ENCODE measurements at regions not wholly inside any gene's neighbourhood (a gene's known extent, or its start where the extent isn't known, plus 50 kb on each side); places are given as distances from the start of the nearest gene placed in this dataset.

GRCh38 chr6:40210628-40211056 lies 276.4 kb upstream of the MOCS1 start:
- ChIA-PET CTCF (no interaction called here), POLR2A (no interaction called here)
- no peak for DNase-seq (ENCODE audit: low read depth, low spot score)
- no peak overlapping the region for H3K27ac ChIP-seq (ENCODE audit: low read depth, low read length)
- H3K27me3 ChIP-seq (ENCODE audit: control insufficient read depth, insufficient read depth, low read length), result no peaks in the 10 kb centered on the region
- H3K4me3 ChIP-seq (ENCODE audit: low read depth, low read length), result no peak overlapping the region
- H3K9me3 ChIP-seq (ENCODE audit: control insufficient read depth, insufficient read depth, low read length), result peaks cover 7% of the 10 kb centered on the region; the same call in 1 of the 2 replicates
- no peak for TF ChIP-seq CTCF (IDR thresholded peaks at IDR 0.05; ENCODE audit: low read depth, low read length)

GRCh38 chr6:40205801-40206200 lies 271.5 kb upstream of the MOCS1 start:
- TF ChIP-seq CTCF (IDR thresholded peaks at IDR 0.05; ENCODE audit: low read depth, low read length), result no peak
- CTCF ChIA-PET, result no interaction called here
- H3K27ac ChIP-seq (ENCODE audit: low read depth, low read length), result no peak overlapping the region
- no peak for DNase-seq (ENCODE audit: low read depth, low spot score)
- peaks cover 7% of the 10 kb centered on the region; the same call in 1 of the 2 replicates for H3K9me3 ChIP-seq (ENCODE audit: control insufficient read depth, insufficient read depth, low read length)
- H3K27me3 ChIP-seq (ENCODE audit: control insufficient read depth, insufficient read depth, low read length), result no peaks in the 10 kb centered on the region
- POLR2A ChIA-PET, result no interaction called here
- no peak overlapping the region for H3K4me3 ChIP-seq (ENCODE audit: low read depth, low read length)

GRCh38 chr6:40205004-40205403 lies 270.7 kb upstream of the MOCS1 start:
- TF ChIP-seq CTCF (IDR thresholded peaks at IDR 0.05; ENCODE audit: low read depth, low read length), result no peak
- H3K27me3 ChIP-seq (ENCODE audit: control insufficient read depth, insufficient read depth, low read length), result no peaks in the 10 kb centered on the region
- CTCF ChIA-PET, result no interaction called here
- DNase-seq (ENCODE audit: low read depth, low spot score), result no peak
- no peak overlapping the region for H3K4me3 ChIP-seq (ENCODE audit: low read depth, low read length)
- POLR2A ChIA-PET, result no interaction called here
- H3K9me3 ChIP-seq (ENCODE audit: control insufficient read depth, insufficient read depth, low read length), result peaks cover 7% of the 10 kb centered on the region; the same call in 1 of the 2 replicates
- no peak overlapping the region for H3K27ac ChIP-seq (ENCODE audit: low read depth, low read length)

GRCh38 chr6:40197371-40197770 lies 263.1 kb upstream of the MOCS1 start:
- ChIA-PET CTCF (no interaction called here), POLR2A (no interaction called here)

GRCh38 chr6:40196135-40196518 lies 261.9 kb upstream of the MOCS1 start:
- no peak for DNase-seq (ENCODE audit: low read depth, low spot score)
- Histone ChIP-seq H3K4me3 (ENCODE audit: low read depth, low read length) (no peak overlapping the region), H3K9me3 (ENCODE audit: control insufficient read depth, insufficient read depth, low read length) (0 out of 2 replicates have a peak, but pooled peaks cover 5% of the 10 kb centered on the region), H3K27me3 (ENCODE audit: control insufficient read depth, insufficient read depth, low read length) (no peaks in the 10 kb centered on the region), H3K27ac (ENCODE audit: low read depth, low read length) (no peak overlapping the region)
- ChIA-PET CTCF (interaction anchor here (0.5 kb wide), 1 partner anchor 1117 kb away, joined by 3 read pairs; no protein-coding TSS in a partner anchor), POLR2A (no interaction called here)
- TF ChIP-seq CTCF (IDR thresholded peaks at IDR 0.05; ENCODE audit: low read depth, low read length), result no peak

More at GRCh38 chr6:40197371-40197770, 263.1 kb upstream of the MOCS1 start:
- H3K9me3 ChIP-seq (ENCODE audit: control insufficient read depth, insufficient read depth, low read length), result 0 out of 2 replicates have a peak, but pooled peaks cover 5% of the 10 kb centered on the region
- H3K27me3 ChIP-seq (ENCODE audit: control insufficient read depth, insufficient read depth, low read length), result no peaks in the 10 kb centered on the region
- no peak for DNase-seq (ENCODE audit: low read depth, low spot score)
- H3K4me3 ChIP-seq (ENCODE audit: low read depth, low read length), result no peak overlapping the region
- no peak overlapping the region for H3K27ac ChIP-seq (ENCODE audit: low read depth, low read length)
- no peak for TF ChIP-seq CTCF (IDR thresholded peaks at IDR 0.05; ENCODE audit: low read depth, low read length)
